HG03432 (cell line): ENCODE measurements at regions not wholly inside any gene's neighbourhood (a gene's known extent, or its start where the extent isn't known, plus 50 kb on each side); places are given as distances from the start of the nearest gene placed in this dataset.

Experiments
- ATAC-seq: cut with Tn5 transposase; IDR thresholded peaks from one replicate; pipeline ENCODE4 v1.9.1; 2021; ENCODE audit warnings: mild to moderate bottlenecking, moderate library complexity; ENCODE audit not compliant: unreplicated experiment

DNA sequence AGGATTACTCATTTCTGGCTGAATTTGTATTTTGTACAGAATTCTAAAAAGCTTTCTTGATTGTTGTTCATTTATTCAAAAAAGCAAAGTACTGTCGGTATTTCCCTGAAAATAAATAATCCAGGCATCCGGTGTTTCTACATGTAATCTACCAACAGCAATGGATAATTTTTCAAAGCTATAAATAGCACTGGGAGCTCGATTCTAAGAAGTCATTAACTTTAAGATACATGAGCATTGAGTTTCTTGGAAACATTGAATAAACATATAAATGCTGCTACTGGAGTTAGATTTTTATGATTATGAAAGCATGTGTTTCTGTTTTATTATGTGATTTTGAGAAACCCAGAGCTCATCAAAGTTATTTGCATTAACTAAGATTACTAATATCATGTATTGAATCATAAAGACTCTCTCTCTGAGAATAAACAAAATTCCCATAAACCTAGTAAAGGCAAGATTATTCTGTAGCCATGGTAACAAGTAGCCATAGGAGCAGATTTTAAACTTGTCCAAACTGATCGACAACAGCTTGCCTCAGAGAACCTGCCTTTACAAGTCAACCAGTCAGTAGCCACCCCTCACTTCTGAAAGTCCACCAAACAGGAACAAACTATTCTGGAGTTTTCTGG, 197.0 kb downstream of the DRD1 start:
- no peak for ATAC-seq

DNA sequence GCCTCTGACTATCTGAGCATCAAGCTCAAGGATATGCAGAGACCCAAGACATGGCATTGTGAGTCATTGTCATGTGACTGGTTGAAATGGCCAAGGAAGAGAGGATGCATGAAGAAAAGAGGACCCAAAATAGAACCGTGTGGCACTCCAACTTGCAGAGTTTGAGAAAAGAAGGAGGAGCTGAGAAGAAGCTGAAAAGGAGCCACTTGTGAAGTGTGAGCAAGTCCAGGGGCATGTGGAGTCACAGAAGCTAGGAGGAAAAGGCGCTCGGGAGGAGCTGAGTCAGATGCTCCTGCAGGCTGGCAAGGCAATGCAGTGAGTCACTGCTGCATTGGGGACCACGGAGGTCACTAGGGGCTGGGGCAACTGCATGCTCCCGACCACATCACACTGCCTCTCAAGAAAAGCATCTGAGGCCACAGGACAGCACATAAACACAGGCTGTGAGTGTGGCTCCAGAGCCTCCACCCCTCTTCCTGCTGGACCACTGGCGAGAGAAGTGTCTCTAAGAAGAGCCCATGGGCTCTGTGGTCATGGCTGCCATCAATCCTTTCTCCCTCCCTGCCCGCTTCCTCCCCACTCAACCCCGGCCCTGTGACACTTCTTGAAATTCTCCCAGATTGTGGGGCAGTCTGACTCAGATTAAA, 197.6 kb downstream of the DRD1 start:
- no peak for ATAC-seq

DNA sequence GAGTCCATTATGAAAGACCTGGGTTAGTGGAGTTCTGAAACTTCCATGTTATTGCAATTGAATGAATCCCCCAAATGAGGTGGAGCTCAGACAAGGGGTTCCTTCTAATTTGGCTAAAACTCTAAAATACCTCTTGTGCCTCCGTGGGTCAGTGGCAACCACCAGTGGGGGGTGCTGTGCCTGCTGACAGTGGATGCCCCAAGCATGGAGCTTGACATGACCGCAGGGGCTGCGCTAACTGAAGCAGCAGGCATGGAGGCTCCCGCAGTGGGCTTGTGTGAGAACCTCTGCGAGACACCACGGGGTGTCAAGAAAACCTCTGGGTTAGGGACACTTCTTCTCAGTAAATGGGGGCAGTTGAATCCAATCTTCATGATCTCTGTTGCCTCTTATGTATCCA, 200.5 kb downstream of the DRD1 start:
- ATAC-seq, result no peak

DNA sequence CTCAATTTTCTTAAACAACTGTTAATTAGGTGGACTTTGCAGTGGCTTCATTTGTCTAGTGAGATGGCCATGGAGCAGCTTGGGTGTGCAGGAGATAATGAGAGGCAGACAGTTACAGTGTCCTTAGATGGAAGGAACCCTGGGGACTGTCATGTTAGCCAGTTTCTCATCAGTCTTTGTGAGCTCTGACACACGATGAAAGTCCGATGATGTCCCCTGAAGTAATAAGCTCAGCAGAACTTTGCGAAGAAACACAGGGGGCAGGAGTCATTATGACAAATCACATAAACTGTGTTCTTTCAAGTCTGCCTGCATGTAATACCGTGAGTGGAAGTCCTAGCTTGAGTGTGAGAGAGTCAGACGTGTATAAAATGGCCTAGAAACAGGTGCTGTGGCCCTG, 201.8 kb downstream of the DRD1 start:
- ATAC-seq, result no peak

DNA sequence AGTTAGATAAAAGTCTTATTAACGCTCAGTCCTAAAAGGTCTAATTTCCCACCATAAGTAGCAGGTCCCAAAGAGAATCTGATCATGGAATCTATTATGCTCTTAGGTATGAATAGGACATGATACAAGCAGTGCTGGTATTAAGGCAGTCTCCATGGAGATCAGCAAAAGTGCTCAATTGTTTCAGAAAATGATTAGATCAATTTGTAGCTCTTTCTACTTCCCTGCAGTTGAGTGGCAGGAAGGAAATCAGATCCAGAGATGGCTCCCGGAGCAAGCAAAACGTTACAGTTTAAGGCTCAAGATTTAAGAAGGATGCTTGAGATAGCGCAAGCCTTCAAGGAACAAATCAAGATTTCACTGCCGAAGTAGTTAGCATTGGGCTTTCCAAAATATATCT, 205.7 kb downstream of the DRD1 start:
- ATAC-seq, result no peak

DNA sequence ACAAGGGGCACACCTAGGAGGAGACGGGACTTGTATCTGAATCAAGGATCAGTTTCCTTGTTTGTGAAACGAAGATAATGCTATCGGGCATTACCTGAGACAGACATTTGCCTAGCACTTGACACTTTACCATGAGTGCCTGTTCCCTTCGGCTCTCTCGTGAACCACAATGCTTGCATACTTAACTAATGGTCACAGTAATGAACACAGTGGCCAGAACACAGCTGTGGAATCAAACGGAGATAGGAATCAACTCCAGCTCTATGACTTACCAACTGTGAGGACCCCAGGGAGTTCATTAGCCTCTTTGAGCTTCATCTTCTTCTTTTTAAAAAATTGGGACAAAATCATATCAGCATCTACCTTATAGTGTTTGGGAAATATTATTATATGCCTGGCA, 207.8 kb downstream of the DRD1 start:
- ATAC-seq, result no peak

DNA sequence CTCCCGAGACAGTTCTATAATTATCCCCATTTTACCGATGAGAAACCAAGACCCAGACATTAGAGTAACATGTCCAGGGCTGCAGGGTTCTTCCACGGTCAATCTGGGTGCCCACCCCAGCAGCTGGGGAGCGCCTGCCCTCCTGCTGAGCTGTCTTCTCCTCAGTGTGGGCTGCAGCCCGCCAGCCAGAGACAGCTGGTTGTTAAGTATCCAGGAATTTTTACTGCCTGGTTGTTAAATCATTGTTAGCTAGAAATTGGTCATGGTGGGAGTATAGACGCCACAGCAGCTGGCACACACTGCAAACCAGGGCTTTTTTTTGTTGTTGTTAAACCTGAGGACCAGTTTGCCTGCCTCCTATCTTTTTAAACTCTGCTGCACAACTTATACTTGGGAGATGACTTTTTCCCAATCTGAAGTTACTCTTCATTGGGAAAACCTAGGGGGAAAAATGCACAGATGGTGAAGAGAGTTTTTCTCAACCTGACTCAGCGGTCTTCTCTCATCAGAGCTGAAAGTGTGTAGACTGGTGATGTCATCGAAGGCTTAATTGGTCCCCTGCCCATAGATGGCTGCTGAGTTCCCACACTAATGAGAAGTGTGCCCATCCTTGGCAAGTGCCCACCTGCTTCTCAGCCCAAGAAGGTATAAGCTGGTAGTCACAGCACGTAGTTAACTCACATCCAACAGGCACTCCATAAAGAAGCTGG, 208.6 kb downstream of the DRD1 start:
- no peak for ATAC-seq

DNA sequence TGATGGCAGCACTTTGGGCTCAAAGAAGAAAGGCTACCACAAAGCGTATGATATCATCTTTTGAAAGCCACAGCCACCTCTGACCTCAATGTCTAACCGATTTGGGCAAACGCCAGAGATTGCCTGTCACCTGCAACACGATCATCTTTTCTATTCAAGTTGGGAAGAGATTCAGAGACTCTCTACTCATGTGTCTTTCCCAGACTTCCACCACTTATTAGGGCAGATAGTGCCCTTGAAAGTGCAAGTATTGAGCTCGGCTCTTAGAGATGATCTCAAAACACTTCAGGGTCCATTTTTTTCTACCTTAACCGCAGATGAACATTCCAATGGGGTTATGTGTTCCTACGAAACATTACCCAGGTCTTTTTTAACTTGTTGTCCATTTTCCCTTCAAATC, 213.7 kb downstream of the DRD1 start:
- no peak for ATAC-seq

DNA sequence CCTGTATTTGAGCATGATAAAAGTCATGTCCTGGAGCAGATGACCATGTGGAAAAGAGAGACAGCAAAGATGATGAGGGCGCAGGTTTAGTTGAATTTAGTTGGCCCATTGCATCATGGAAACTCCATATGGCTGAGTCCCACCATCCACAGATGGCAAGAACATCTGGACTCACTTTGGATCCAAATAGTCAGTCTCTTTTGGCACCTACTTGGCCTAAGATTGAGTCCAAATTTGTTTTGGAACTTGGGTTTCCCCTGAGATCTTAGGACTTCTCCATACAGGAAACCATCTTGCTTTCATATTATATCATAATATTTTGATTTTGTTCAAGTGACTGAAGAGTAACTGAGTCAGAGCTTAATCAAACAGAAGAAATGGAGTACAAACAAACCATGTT, 217.5 kb downstream of the DRD1 start:
- ATAC-seq, result no peak

DNA sequence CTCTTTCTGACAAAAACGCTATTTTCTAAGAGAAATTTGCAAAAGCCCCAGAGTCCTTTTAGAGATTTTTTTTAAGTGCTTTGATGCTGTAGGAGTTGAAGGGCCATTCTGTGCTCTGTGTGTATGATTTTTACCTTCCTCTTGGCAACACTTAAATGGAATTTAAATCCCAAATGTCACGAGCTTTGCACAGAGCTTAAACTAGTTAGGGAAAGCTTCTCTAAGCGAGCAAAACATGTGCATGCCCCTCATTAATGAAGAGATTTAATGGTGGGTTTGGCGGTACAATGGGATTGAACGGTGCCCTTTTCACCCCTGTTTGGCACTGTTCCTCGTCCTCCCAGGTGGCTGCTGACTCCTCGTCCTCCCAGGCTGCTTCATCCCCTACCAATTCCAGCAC, 220.7 kb downstream of the DRD1 start:
- ATAC-seq, result no peak

DNA sequence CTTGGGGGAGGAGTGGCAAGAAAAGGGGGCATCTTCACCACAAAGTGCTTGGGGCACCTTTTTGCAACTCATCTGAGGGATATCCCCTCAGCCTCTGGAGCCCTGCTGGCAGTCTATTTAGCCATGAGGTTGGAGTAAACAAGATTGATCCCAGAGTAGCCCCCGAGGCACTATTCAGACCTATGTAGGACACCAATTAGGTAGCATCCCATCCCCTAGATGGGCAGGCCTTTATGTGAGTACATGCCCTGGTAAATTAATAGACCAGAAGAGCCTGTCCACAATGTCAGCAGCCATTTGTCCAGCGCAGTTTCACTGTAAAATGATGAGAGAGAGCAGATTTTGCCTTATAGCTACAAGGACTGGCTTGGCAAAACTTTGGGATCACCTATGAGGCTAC, 221.4 kb downstream of the DRD1 start:
- ATAC-seq, result no peak

DNA sequence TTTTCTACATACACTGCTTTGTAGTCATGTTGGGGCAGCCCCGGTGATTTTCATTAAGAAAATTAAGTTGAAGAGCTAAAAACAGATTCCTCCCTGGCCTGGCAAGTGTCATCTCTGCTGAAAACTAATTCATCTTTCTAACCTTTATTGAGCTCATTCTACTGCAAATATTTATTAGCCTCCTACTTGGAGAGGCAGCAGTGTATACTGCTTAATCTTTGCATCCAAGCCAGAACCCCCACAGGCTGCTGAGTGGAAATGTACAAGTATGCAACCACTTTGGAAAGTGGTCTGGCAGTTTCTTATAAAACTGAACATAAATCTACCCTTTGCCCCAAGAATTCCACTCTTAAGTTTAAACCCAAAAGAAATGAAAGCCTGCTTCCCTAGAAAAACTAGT, 223.4 kb downstream of the DRD1 start:
- no peak for ATAC-seq

DNA sequence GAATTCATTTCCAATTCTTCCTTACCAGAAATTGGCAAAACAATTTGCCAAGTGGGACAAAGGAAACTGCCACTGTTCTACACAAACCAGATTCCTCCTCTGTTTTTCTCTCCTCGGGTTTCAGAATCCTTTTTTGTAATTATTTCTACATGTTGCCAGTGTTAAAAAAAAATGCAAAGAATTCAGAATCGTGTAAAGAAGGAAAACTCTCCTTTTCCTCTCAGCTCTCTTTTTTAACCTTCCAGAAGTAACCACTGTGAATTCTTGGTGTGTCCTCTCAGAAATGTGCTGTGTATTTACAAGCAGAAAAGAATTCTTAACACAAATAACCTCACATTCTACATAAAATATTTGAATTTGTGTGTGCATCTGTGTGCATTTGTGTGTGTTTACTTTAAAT, 224.6 kb downstream of the DRD1 start:
- no peak for ATAC-seq

DNA sequence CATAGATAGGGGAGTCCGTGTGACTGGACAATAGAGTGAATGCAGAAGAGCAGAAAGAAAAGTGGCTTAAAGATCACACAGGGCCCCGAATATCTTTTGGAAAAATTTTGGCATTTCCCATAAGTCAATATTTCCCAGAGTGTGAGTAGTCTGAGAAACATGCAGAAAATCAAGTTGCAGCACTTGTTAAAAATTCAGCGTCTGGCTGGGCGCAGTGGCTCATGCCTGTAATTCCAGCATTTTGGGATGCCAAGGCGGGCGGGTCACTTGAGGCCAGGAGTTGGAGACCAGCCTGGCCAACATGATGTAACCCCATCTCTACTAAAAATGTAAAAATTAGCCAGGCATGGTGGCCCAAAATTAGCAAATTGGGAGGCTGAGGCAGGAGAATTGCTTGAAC, 227.0 kb downstream of the DRD1 start:
- ATAC-seq, result no peak

DNA sequence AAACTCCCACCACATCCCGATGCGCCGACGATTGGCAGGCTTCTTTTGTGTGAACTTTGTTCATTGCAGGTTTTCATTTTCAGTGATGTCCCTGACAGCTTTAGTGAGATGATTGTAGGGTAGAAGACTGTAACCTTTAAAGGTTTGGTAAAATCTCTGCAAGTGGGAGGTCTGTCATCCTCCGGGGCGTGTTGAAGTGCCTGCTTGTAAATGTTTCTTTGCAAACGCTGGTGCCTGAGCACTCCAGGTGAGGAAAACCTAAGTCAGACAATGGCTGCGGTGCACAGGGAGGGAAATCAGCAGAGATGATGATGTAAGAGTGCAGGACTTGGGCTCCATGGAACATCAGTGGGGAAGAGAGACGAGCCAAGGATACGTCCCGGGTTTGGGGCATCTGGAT, 228.1 kb downstream of the DRD1 start:
- ATAC-seq, result no peak

DNA sequence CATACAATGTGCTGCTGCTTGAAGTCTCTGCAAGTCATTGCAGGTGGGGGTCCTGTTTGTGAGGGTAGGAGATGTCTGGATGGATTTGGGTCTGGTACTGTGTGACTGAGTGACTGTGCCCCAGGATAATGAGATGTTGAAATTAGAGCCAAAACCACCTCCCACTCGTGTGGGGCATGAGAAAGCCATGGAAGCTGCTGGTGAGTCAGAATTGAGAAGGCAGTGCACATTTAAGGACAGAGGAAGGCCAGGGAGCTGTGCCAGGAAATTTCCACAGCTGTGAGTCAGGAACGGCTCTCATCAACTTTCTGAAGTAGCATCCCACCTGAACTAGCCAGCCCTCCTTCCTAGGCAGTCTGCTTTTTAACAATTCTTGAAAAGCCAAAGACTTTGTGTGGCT, 229.8 kb downstream of the DRD1 start:
- no peak for ATAC-seq

DNA sequence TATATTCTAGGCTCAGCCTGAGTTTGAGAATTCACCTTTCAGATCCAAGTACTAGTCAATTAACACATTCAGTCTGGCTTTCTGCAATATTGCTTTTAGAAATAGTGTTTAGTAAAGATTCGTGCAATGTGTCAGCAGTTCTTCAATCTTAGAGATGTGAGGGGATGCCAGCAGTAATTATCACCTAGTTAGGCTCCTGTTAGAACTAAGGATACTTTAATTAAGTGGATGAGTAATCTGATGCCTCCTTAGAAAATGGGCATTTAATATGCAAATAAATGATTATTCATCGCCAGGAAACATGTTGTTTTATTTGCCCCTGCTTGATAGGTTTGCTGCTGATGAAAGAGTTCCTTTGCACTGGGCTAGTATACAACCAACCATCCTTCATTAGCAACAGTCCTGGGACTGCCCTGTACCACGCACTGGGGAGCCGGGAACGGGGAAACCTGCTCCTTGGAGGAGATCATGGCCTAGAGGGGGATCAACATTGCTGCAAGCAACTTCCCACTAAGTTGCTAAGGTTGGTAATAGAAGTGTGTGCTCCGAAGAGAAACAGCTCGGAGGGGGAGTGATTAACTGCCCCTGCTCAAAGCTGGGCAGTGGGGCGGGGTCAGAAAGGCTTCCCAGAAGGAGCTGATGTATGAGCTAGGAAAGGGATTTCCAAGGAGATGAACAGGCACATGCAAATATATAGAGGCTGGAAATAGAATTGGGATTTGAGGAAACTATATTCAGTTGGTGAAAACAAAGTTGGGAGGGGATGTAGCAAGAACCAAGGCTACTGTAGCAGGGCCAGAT, 231.8 kb downstream of the DRD1 start:
- no peak for ATAC-seq

DNA sequence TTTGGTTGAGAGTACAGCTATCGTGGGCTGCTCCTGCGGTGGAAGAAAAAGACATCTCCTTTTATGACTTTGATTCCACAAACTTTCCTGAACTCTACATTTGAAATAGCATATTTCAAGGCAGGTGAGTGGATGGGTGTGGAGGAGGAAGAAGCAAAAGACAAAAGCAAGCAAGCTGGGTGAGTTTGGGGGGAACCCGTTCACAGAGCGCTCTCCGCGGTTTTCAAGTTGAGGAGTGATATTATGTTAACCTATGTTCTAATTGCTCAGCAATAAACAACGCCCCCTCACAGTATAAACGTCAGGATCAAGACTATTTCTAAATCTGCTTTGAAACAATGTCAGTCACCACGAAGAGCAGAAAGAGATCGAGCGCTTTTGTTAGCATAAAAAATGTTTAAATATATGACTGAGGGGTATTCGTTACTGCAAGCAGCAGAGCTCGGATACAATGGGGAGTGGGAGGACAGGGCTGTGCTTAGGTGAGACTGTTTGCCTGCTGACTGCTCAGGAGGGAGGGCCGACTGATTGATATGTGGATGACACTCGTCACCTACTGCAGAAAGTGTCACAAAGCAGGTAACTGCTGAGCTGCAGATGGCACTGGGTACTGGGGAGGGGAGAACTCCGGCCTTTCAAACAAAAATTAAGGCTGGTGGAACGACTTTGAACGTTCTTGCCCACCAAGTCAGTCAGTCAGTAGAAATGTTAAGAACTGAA, 236.5 kb downstream of the DRD1 start:
- no peak for ATAC-seq

DNA sequence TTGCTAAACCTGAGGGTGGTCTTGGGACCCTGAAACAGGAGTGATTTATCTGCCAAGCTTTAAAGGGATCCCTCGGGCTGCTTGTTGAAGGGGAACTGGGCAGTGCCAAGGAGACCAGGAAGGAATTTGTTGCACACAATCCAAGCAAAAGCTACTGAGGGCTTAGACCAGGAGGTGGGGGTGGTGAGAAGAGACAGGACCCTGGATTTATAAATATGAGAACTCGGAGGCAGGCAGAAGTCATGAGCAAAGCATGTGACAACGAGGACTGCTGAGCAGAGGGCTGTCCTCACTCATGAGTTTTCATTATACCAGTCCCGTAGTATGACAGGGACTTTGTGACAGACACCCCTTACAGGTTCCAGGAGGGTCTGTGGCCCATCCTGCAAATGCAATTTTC, 237.3 kb downstream of the DRD1 start:
- ATAC-seq, result no peak

DNA sequence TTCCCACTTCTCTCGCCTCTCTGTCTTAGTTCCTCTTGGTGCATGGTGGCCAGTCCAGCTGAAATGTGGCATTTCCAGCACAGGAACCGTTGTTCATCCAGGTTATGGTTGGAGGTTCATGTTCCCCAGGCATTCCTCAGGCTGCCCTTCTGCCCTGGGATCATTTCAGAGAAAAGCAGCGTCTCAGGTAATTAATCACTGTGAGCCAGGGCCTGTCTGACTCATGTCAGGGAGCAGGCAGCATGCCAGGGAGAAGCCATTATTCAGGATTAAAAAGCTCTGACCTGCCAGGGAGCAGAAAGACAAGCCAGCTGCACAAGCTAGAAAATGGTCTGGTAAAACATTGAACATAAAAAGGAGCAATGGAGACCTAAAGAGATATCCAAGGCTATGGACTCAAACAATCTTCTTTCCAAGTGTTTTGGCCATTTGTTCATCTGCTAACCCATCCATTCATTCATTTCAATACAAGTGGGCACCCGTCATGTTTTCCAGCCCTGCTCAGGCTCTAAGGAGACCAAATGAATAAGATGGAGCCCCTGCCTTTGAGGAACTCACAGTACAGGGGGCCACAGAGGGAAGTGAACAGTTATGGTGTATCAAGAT, 241.4 kb downstream of the DRD1 start:
- no peak for ATAC-seq

DNA sequence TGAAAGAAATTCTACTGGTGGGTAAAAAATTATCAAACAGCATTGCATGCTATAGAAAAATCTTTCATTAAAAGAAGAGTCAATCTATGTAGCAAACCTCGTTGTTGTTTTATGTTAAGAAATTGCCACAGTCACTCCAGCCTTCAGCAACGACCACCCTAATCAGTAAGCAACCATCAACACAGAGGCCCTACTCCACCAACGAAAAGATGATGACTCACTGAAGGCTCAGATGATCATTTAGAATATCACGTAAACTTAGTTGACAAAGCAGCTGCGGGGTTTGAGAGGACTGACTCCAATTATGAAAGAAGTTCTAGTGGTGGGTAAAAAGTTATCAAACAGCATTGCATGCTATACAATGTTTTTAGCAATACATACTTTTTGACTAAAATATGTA, 242.6 kb downstream of the DRD1 start:
- no peak for ATAC-seq
